Hepatocyte (in vitro differentiated cells): ENCODE measurements at regions not wholly inside any gene's neighbourhood (a gene's known extent, or its start where the extent isn't known, plus 50 kb on each side); places are given as distances from the start of the nearest gene placed in this dataset.

Experiments
- CTCF ChIP-seq: fragments of 200-600 bp; sonication (generic); IDR thresholded peaks from 2 replicates; pipeline ENCODE4 v1.5.1; 2016; ENCODE audit warnings: antibody characterized with exemption, mild to moderate bottlenecking; ENCODE audit not compliant: poor library complexity
- EZH2 ChIP-seq: fragments of 200-600 bp; sonication (generic); IDR thresholded peaks from 2 replicates; pipeline ENCODE4 v1.6.1; 2016; ENCODE audit warnings: antibody characterized with exemption, mild to moderate bottlenecking, borderline replicate concordance

DNA sequence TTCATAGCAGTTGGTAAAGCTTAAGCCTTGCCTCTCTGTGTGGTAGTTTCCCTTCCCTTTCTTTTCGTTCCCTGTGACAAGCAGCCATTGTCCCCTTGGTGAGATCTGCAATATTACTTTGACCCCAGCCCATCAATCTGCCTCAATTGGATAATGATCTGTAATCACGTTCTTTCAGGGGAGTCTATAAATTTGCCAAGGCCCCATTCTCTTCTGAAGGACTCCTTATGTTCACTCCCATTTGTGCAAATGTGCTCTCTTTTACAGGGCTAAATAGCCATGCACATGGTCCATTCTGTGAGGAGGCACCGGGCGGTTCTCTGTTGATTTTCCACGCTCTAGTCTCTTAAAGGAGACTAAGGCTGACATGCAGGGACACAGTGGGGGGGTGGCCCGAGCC lies 660.4 kb upstream of the SLC35B3 start:
- TF ChIP-seq CTCF (no peak), EZH2 (no peak)
